BLaER1 (cell line): ENCODE measurements at regions not wholly inside any gene's neighbourhood (a gene's known extent, or its start where the extent isn't known, plus 50 kb on each side); places are given as distances from the start of the nearest gene placed in this dataset.

Source experiments
- H3K27ac ChIP-seq: shearing (Covaris generic); formaldehyde crosslinking; 2 replicates; pipeline ENCODE4 v1.8.1; 2022
- H3K27me3 ChIP-seq: shearing (Covaris generic); formaldehyde crosslinking; 2 replicates; pipeline ENCODE4 v1.8.1; 2022
- H3K36me3 ChIP-seq: shearing (Covaris generic); formaldehyde crosslinking; 2 replicates; pipeline ENCODE4 v1.8.1; 2022
- H3K4me1 ChIP-seq: shearing (Covaris generic); formaldehyde crosslinking; 2 replicates; pipeline ENCODE4 v1.8.1; 2022
- H3K4me2 ChIP-seq: shearing (Covaris generic); formaldehyde crosslinking; 2 replicates; pipeline ENCODE4 v1.8.1; 2022
- H3K4me3 ChIP-seq: shearing (Covaris generic); formaldehyde crosslinking; 2 replicates; pipeline ENCODE4 v1.8.1; 2022
- H3K9ac ChIP-seq: shearing (Covaris generic); formaldehyde crosslinking; 2 replicates; pipeline ENCODE4 v1.8.1; 2022
- H3K9me3 ChIP-seq: shearing (Covaris generic); formaldehyde crosslinking; 2 replicates; pipeline ENCODE4 v1.8.1; 2022
- H4K20me1 ChIP-seq: shearing (Covaris generic); formaldehyde crosslinking; 2 replicates; pipeline ENCODE4 v1.8.1; 2022
- Cebpa-rat ChIP-seq: shearing (Covaris generic); IDR thresholded peaks from 2 replicates; pipeline ENCODE4 v1.8.1; 2022

DNA sequence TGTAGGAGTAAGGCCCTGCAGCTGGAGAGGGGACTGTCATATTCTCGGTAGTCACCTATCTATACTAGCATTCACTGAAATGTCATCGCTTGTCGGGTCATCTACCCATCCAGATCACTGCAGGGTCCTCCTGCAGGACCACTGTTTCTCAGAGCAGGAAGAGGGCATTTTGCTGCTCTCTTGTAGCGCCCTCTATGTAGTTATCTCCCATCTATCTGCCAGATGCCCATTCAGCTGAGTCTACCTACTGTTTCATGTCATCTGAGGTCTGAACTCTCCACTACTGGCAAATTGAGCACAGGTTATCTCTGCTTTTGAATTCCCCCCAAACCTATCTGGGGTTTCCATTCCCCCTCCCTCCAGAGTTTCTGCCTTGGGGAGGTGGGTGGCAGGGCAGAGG is 258.2 kb upstream of the FOXD3 start:
- no peak for TF ChIP-seq Cebpa-rat
- Histone ChIP-seq H3K36me3 (no peaks in the 10 kb centered on the region), H4K20me1 (no peaks in the 10 kb centered on the region), H3K9ac (no peak overlapping the region), H3K4me3 (no peak overlapping the region), H3K4me1 (no peaks in the 10 kb centered on the region), H3K27ac (no peak overlapping the region), H3K4me2 (no peak overlapping the region), H3K9me3 (no peaks in the 10 kb centered on the region), H3K27me3 (no peaks in the 10 kb centered on the region)

DNA sequence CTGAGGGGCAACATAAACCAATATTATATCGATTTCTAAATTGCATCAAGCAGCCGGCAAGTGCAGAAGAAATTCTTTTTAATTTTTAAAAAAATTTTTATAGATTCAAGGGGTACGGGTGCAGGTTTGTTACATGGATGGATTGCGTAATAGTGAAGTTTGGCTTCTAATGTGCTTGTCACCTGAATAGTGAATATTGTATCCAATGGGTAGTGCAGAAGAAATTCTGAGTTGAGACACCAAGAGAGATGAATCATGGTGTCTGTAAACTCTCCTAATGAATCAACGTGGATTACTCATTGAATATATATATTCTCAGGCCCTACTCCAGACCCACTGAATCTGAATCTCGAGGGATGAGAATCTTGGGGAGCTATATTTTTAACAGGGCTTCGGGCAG is 253.7 kb upstream of the FOXD3 start:
- TF ChIP-seq Cebpa-rat: peak; percentile 86; the same call in 1 of the 2 replicates

DNA sequence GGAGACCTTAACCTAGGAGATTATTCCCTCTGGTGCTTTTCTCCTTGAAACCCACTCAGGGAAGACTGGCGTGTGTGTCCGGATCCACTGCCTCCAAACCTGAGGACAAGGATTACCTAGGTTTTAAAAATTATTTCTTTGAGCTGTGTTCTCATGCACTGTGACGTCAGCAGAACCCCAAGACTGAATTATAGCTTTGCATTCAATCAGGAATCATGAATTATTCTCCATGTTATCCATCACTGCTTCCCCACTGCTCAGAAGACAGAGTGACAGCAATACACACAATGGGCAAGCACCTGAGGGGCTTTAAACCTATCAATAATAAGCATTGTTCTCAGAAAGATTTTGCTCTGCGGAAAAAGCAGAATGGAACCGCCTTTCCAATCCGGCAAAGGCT is 253.2 kb upstream of the FOXD3 start:
- Histone ChIP-seq H3K36me3 (no peaks in the 10 kb centered on the region), H3K27me3 (peaks cover 12% of the 10 kb centered on the region), H3K9ac (no peak overlapping the region), H4K20me1 (no peaks in the 10 kb centered on the region), H3K9me3 (0 out of 2 replicates have a peak, but pooled peaks cover 5% of the 10 kb centered on the region), H3K27ac (no peak overlapping the region), H3K4me1 (no peaks in the 10 kb centered on the region), H3K4me3 (no peak overlapping the region), H3K4me2 (no peak overlapping the region)
- no peak for TF ChIP-seq Cebpa-rat

More for the DNA sequence above, 253.7 kb upstream of the FOXD3 start:
- Histone ChIP-seq H3K27me3 (peaks cover 7% of the 10 kb centered on the region), H3K36me3 (no peaks in the 10 kb centered on the region), H3K27ac (no peak overlapping the region), H3K4me1 (no peaks in the 10 kb centered on the region), H3K4me3 (no peak overlapping the region), H4K20me1 (no peaks in the 10 kb centered on the region), H3K9me3 (no peaks in the 10 kb centered on the region), H3K9ac (no peak overlapping the region), H3K4me2 (no peak overlapping the region)

DNA sequence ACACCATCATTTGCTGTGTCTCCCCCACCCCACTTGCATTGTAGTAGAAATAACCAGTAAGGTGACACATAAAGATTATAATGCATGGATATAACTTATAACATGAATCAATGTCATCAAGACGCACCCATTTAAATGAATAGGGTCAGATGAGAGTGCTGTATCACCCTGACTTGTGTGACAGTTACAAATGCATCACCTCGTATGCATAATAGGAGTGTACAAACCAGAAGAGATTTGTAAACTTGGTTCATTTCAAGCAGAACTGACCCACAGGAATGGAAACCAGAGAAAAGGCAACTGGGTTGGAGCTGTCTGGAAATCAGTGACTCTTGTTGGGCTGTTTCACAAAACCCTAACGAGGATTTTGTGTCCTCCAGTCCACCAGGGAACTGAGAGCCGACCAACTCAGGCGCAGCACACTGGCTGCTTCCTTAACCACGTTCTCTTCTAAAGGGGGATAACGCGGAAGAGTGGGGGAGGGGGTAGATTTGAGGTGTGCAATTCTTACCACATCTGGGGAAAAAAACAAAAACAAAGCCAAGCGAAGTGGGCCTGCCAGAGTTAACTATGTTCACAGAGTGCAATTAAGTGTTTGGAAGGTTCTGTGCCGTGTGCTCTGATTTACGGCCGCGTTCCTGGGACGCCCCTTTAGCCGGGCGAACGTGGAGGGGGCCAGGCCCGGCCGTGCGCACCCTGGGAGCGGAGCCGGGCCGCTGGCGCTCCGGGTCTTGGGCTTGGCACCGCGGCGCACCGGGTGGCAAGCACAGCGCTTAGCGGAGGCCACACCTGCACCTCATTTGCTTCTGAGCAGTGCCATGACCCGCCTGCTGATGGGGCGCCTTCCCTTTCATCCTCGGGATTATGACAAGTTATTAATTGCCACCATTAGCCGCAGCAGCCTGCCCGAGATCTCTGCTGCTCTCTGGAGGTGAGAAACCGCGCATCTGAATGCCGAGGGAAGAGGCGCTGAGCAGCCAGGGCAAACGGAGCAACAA is 248.8 kb upstream of the FOXD3 start:
- H4K20me1 ChIP-seq: no peaks in the 10 kb centered on the region
- no peaks in the 10 kb centered on the region for H3K36me3 ChIP-seq
- H3K27me3 ChIP-seq: peaks cover 21% of the 10 kb centered on the region
- H3K9ac ChIP-seq: no peak overlapping the region
- peaks cover 17% of the 10 kb centered on the region; the same call in 1 of the 2 replicates for H3K9me3 ChIP-seq
- peak overlapping the region; percentile 57 for H3K4me2 ChIP-seq
- H3K27ac ChIP-seq: no peak overlapping the region
- H3K4me3 ChIP-seq: peak overlapping the region; percentile 59
- no peaks in the 10 kb centered on the region for H3K4me1 ChIP-seq
- no peak for TF ChIP-seq Cebpa-rat

DNA sequence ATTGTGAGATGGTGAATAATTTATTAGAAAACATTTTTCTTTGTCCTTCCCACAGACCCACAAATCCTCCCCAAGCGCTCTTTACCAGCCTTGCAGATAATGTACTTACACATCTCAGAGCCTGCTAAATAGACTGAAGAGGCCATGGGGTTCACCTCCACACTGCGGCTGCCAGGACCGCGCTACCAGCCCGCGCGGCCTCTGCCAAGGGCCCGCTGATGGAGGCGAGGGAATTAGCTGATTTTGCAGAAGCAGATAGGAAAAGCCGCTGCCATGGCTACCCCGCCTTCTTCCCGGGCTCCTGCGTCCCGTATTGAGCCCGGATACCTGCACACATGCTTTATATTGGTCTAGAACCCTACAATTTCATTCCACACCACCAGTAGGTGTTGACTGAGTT is 248.0 kb upstream of the FOXD3 start:
- H3K9me3 ChIP-seq: peaks cover 17% of the 10 kb centered on the region; the same call in 1 of the 2 replicates
- no peaks in the 10 kb centered on the region for H4K20me1 ChIP-seq
- H3K4me2 ChIP-seq: peak overlapping the region; percentile 57; the same call in 1 of the 2 replicates
- H3K4me3 ChIP-seq: peak overlapping the region; percentile 59; the same call in 1 of the 2 replicates
- no peak overlapping the region for H3K27ac ChIP-seq
- no peak overlapping the region for H3K9ac ChIP-seq
- H3K36me3 ChIP-seq: no peaks in the 10 kb centered on the region
- H3K27me3 ChIP-seq: peaks cover 21% of the 10 kb centered on the region
- no peak for TF ChIP-seq Cebpa-rat
- H3K4me1 ChIP-seq: no peaks in the 10 kb centered on the region

DNA sequence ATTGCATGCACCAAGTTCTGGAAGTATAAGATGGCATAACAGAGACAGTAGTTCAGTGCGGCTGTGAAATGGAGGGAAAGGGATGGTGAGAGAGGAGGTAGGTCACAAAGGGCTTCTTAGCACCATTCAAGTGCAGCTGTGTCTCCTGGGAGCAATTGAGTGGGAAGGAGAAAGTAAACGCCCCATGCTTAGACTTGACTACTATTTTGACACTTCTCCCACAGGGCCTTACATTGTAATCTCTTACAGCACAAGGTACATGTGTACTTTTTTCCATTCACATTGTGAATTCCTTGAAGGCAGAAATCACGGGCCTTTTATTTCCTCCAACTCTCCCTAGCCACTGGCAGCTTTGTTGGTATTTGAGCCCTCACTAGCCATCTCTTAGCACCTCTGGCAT is 239.6 kb upstream of the FOXD3 start:
- Histone ChIP-seq H3K9ac (no peak overlapping the region), H3K4me3 (no peak overlapping the region), H3K36me3 (no peaks in the 10 kb centered on the region), H3K4me2 (no peak overlapping the region), H3K27ac (no peak overlapping the region), H3K4me1 (peaks cover 5% of the 10 kb centered on the region; the same call in 1 of the 2 replicates), H3K9me3 (no peaks in the 10 kb centered on the region), H4K20me1 (no peaks in the 10 kb centered on the region), H3K27me3 (no peaks in the 10 kb centered on the region)
- TF ChIP-seq Cebpa-rat: no peak

DNA sequence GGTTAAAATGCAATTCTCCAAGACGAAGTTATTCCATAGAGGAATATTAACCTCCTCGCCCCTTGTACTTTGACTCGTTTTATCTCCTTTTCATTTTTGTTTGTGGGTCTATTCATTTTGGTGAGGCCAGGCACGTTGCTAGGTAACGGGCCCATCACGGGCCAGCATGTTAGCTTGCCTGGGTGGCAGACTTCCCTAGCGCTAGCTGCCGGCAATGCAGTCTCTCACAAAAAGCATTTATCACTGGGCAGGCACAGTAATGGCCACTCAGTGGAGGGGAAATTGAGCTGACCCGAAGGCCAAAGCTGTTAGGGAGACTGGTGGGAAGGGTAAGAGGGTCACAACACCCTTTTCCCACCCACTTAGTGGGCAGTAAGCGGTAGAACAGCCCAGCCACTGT is 234.4 kb upstream of the FOXD3 start:
- no peak overlapping the region for H3K4me2 ChIP-seq
- H3K27ac ChIP-seq: no peak overlapping the region
- H3K27me3 ChIP-seq: no peaks in the 10 kb centered on the region
- H3K36me3 ChIP-seq: no peaks in the 10 kb centered on the region
- H3K9ac ChIP-seq: no peak overlapping the region
- no peaks in the 10 kb centered on the region for H4K20me1 ChIP-seq
- no peak for TF ChIP-seq Cebpa-rat
- H3K4me1 ChIP-seq: peaks cover 1% of the 10 kb centered on the region; the same call in 1 of the 2 replicates
- no peaks in the 10 kb centered on the region for H3K9me3 ChIP-seq
- no peak overlapping the region for H3K4me3 ChIP-seq

DNA sequence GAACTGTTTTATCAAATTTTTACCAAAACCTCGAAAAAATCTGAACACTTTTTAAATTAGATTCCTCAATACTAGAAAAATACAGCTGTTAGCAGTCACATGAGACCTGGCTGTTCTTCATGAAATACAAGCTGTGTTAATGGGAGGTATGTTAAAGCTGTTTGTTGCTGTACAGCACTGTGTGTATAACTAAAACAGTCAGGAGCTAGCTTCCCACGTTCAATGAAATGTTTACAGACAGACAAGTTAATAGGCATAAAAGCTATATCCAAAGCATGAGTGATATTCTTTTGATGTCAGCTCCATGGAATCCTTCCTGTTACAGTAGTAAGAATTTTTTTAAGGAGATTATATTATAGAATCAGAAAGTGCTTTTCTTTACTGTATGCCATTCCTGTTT is 223.2 kb upstream of the FOXD3 start:
- Histone ChIP-seq H4K20me1 (no peaks in the 10 kb centered on the region), H3K27ac (no peak overlapping the region), H3K4me3 (no peak overlapping the region), H3K4me2 (no peak overlapping the region), H3K36me3 (no peaks in the 10 kb centered on the region), H3K4me1 (no peaks in the 10 kb centered on the region), H3K27me3 (no peaks in the 10 kb centered on the region), H3K9ac (no peak overlapping the region), H3K9me3 (no peaks in the 10 kb centered on the region)
- TF ChIP-seq Cebpa-rat: no peak

DNA sequence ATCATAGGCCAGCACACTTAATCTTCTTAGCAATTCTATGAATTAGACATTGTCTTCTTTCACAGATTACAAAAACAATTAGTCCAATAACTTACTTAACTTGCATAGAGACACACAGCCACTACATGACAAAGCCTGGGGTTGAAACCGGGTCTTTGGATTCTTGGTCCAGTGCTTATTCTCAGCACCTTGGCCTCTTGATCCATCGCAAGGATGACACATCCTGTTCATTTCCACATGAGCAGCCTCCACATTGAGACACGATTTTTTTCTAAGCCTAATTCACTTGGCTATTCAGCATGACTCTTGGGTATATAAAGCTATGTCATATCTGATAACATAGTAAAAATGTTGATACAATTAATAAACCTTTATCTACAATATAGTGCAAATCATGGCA is 221.0 kb upstream of the FOXD3 start:
- no peak overlapping the region for H3K27ac ChIP-seq
- no peak overlapping the region for H3K4me3 ChIP-seq
- H3K4me2 ChIP-seq: no peak overlapping the region
- H4K20me1 ChIP-seq: no peaks in the 10 kb centered on the region
- H3K9me3 ChIP-seq: no peaks in the 10 kb centered on the region
- no peaks in the 10 kb centered on the region for H3K4me1 ChIP-seq
- H3K36me3 ChIP-seq: no peaks in the 10 kb centered on the region
- H3K9ac ChIP-seq: no peak overlapping the region
- no peak for TF ChIP-seq Cebpa-rat
- no peaks in the 10 kb centered on the region for H3K27me3 ChIP-seq

DNA sequence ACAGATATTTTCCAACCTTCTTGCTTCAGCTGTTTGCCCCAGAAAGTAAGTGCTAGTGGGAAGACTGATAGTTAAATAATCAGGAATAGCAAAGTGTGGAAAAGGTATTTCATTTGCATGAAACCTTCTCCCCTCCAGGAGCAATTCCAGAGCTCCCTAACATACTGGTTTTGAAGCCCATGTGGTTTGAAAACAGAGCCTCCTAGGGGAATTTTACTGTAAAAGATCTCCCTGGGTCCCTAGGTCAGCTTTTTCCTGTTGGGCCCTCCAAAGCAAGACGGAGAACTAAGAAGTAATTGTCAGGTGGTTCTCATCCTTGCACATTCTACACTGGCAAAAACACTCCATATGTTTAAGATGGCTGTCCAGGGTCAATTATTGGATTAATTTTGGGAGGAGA is 218.7 kb upstream of the FOXD3 start:
- Histone ChIP-seq H3K9ac (no peak overlapping the region), H3K9me3 (no peaks in the 10 kb centered on the region), H3K4me1 (no peaks in the 10 kb centered on the region), H3K36me3 (no peaks in the 10 kb centered on the region), H3K4me2 (no peak overlapping the region), H4K20me1 (no peaks in the 10 kb centered on the region), H3K4me3 (no peak overlapping the region), H3K27ac (no peak overlapping the region), H3K27me3 (no peaks in the 10 kb centered on the region)
- no peak for TF ChIP-seq Cebpa-rat
